HG02642 (cell line): ENCODE measurements at regions not wholly inside any gene's neighbourhood (a gene's known extent, or its start where the extent isn't known, plus 50 kb on each side); places are given as distances from the start of the nearest gene placed in this dataset.

ENCODE experiments used
- ATAC-seq: cut with Tn5 transposase; IDR thresholded peaks from one replicate; pipeline ENCODE4 v1.9.1; 2021; ENCODE audit warnings: mild to moderate bottlenecking; ENCODE audit not compliant: unreplicated experiment, poor library complexity

DNA sequence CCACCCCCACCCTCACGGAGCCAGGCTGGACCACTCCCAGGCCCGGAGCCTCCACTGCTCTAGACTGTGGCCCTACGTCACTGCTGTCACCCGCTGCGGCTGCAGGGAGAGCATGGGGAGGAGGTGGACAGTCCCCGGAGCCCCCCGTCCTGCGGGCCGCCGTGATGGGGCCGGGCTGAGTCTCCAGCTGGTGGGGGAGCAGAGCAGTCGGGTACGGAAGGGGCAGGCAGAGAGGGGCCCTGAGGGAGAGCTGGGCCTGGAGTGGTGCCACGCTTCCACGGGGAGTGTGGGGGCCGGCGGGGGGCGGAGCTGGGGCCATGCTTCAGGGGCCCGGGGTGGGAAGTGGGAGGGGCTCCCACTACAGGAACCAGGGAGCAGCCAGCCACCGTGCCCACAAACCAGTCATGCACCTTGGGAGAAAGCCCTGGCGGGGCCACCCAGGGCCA lies 98.9 kb upstream of the KCNK1 start:
- ATAC-seq, result no peak

- no peak for ATAC-seq
Observed at GRCh38 chr1:233516732-233517131, 97.2 kb upstream of the KCNK1 start.

DNA sequence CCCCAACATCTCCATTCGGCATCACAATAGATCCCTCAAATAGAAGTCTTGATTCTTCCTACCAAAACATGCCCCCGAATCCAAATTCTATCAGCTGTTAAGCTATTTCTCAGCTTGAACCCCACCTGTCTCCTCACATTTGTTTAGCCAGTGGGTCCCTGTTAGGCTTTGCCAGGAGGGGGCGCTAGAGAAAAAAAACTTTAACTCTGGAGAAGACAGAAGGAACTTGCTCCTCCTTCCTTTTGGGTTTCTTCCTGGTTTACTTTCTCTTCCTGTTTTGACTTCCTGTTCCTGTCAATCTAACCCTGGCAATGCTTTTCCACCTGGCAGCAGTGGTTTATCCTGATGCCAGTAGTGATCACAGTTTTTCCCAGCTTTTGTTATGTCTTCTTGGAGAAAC lies 95.6 kb upstream of the KCNK1 start:
- no peak for ATAC-seq

GRCh38 chr1:233520261-233521191 lies 93.4 kb upstream of the KCNK1 start:
- no peak for ATAC-seq

- ATAC-seq, result no peak
Observed at GRCh38 chr1:233523047-233523446, 90.9 kb upstream of the KCNK1 start.

- no peak for ATAC-seq
Observed at GRCh38 chr1:233527818-233528217, 86.1 kb upstream of the KCNK1 start.

GRCh38 chr1:233530665-233531386 lies 83.1 kb upstream of the KCNK1 start:
- no peak for ATAC-seq

DNA sequence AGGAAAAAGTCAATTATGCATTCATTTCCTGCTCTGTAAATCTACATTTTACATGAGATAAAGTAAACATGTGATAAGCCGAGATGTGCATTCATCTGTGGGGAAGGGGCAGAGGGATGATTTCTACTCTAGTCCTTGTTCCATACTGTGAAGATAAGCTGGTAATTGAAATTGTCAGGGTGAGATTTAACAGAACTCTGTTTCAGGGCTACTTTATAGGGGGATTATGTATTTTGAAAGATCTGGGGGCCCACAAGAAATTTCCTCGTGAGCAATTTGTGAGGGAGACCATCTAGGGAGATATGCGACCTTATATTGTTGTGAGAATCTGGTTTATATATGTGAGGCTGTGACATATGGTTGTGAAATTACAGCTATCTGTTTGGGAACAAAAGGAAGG lies 73.1 kb upstream of the KCNK1 start:
- ATAC-seq, result no peak

DNA sequence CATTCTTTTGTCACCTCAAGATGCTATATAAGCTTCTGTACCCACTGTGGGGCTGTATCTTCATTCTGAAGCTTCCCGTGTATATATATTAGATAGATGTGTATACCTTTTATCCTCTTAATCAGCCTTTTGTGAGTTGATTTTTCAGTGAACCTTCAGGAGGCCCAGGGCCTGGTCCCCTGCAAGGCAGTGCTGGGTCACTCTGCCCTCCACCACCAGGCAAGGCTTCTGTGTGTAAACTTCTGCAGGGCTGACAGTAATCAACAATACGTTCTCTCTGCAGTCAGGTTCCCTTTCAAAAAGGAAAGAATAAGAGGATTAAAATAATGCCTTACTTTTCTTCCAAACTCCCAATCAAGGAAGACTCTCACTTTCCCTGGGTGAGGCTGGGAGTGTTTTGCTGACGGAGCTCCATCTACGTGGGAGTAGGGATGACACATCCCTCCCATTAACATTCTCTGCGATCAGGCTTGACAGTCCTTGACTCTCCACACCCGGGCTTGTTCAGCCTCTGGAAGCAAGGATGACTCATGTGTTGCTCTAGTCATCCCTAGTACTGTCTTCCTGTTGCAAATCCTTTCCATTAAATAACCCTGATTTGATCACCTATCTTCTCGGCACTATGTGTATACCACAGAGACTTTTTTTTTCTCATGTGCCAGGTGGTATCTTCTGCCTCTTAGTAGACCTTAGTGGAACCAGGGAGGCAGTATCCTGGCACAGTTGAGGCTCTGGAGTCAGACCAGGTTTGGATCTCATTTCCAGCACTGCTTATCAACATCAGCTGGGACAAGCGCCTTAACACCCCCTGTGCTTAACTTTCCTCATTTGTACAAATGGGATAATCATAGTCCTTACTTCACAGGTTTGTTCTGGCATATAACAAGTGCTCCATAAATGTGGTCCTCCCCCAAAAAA lies 70.3 kb upstream of the KCNK1 start:
- no peak for ATAC-seq

DNA sequence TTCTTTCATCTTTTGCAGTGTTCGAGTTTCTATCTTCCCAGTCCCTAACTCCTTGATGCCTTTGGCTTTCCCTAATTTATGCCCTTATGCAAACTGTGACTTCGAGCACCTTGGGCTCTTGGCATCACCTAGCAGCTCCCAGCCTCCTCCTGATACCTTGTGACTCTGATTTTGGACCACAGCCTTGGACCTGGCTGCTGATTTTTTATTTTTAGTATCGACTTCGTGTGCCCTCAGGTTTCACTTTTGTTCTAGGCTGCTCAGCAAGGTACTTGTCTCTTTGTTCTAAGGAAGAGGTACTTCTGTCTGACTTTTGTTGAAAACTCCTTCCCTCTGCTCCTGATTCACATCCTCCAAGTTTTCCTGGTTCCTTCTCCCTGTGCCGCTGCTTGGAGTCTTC lies 69.6 kb upstream of the KCNK1 start:
- no peak for ATAC-seq

DNA sequence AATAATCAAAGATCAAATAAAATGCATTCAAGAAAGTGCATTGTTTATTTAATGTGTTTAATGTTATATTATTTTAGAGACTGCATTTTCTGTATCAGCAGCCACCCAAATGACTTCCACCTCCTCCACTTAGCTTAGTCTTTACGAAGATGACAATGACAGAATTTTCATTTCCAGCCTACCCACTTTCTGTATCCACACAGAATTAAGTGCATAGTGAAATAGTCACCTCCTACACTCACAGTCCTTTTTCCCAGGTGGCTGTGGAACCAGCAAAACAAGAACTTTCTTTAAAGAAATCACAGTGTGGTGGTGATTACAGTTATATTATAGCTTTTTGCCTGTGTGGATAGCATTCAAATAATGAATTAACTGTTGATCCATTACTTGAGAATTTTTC lies 66.2 kb upstream of the KCNK1 start:
- no peak for ATAC-seq

DNA sequence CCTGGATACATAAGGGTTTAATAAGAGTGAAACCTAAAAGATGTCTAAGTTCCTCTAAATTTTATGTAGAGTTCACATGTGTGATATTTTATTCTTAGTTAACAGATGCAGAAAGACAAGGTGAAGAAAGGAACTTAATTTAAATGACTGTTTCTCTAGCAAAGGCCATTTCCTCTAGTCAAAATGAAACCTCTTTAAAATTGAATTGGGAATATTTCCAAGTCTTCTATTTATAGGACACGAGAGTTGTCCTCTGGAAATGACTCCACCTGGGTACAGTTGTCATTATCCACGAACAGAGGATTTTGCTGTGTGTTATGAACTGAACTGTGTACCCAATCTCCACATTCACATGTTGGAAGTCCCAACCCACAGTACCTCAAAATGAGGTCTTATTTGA lies 64.5 kb upstream of the KCNK1 start:
- ATAC-seq, result no peak

DNA sequence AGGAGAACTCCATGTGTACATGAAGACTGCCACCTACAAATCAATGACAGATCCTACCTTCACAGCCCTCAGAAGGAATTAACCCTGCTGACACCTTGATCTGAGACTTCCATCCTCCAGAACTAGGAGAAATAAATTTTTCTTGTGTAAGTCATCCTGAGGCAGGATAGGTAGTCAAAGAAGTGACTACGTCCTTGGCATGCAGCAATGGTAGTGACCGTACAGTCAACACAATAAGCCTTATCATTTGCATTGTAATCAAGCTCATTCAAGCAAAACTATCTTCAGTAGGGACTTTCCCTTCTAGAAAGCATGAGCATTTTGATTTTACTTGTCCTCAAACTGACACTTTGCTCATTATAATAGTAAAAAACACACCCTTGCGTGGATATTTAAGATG lies 64.0 kb upstream of the KCNK1 start:
- no peak for ATAC-seq

DNA sequence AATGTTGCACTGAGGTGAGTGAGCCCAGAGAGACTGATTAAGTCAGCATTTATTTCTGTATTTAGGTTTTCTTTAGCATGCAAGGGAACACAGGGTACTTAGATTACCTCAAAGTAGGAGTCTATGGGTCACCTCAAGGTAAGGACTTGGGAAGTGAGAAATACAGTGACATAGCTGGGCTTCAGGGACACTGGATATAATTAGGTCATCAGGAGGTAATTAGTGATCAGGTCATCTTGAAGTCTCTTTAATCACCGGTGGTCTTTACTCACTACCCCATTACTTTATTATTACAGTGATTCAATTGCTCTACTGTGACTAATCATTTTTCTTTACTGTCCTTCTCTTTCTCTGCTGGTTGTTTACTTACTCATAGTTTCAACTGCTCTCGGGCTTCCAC lies 59.9 kb upstream of the KCNK1 start:
- no peak for ATAC-seq

- ATAC-seq, result no peak
Observed at GRCh38 chr1:233561708-233562426, 52.0 kb upstream of the KCNK1 start.
